ENCODE measurements at regions not wholly inside any gene's neighbourhood (a gene's known extent, or its start where the extent isn't known, plus 50 kb on each side); places are given as distances from the start of the nearest gene placed in this dataset.

DNA sequence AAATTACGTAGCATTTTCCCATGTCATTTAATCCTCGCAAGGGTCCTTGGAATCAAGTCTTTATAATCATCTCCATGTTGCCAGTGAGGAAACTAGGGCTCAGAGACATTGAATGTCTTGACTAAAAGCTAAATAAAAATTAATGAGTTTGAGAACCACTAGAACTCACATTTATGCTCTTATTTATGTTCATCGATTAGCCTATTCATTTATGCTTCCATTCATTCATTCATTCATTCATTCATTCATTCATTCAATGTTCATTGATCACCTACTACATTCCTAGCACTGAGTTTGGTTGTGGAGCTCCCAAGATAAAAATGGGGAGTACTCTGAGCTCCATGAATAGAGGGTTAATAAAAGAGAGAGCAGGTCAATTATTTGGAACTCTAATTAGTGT lies 59.7 kb downstream of the KCNA1 start:
- TF ChIP-seq, protein P1, sequence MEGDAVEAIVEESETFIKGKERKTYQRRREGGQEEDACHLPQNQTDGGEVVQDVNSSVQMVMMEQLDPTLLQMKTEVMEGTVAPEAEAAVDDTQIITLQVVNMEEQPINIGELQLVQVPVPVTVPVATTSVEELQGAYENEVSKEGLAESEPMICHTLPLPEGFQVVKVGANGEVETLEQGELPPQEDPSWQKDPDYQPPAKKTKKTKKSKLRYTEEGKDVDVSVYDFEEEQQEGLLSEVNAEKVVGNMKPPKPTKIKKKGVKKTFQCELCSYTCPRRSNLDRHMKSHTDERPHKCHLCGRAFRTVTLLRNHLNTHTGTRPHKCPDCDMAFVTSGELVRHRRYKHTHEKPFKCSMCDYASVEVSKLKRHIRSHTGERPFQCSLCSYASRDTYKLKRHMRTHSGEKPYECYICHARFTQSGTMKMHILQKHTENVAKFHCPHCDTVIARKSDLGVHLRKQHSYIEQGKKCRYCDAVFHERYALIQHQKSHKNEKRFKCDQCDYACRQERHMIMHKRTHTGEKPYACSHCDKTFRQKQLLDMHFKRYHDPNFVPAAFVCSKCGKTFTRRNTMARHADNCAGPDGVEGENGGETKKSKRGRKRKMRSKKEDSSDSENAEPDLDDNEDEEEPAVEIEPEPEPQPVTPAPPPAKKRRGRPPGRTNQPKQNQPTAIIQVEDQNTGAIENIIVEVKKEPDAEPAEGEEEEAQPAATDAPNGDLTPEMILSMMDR (conservative IDR thresholded peaks at IDR 0.05; ENCODE audit: low read length), result no peak
- no peak for DNase-seq (ENCODE audit: low read depth)
- H3K4me3 ChIP-seq (ENCODE audit: low read length), result no peak overlapping the region

DNA sequence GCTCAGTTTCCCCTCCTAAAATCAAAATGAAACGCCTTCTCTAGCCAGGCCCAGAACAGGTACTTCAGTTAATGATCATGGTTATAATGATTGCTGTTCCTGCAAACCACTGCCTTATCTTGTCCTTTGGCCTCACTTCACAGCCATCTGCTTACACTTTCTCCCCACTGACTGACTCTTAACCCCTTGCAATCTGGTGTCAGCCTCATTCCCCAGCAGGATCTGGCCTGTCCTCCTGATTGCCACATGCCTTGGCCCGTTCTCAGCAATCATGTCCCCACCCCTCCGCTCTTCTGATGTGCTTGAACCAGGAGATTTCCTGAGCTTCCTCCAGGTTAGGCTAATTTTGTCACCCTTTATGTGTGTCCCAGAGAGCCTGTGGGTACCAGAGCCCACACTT lies 64.5 kb downstream of the KCNA1 start:
- no peak overlapping the region for H3K4me3 ChIP-seq (ENCODE audit: low read length)
- TF ChIP-seq, protein P1 (conservative IDR thresholded peaks at IDR 0.05; ENCODE audit: low read length), result no peak
- no peak for DNase-seq (ENCODE audit: low read depth)

DNA sequence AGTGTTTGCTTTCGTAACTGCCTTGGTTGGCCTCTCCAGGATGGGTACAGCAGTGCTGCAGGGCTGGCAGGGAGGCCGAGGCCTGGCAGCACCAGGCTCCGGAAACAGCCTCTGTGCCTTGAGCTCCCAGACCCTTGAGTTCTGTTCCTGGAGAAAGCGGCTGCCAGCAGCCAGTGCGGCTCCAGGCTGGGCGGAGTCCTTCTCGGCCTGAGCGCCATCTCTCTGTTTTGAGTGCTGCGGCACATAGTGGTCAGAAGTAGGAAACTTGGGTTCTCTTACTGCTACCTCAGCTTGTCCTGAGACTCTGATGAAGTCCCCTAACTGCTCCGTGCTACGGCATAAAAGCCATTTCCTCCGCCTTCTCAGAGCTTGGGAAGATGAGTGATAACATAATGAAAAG lies 65.9 kb downstream of the KCNA1 start:
- no peak overlapping the region for H3K4me3 ChIP-seq (ENCODE audit: low read length)
- TF ChIP-seq, protein P1 (conservative IDR thresholded peaks at IDR 0.05; ENCODE audit: low read length), result no peak

DNA sequence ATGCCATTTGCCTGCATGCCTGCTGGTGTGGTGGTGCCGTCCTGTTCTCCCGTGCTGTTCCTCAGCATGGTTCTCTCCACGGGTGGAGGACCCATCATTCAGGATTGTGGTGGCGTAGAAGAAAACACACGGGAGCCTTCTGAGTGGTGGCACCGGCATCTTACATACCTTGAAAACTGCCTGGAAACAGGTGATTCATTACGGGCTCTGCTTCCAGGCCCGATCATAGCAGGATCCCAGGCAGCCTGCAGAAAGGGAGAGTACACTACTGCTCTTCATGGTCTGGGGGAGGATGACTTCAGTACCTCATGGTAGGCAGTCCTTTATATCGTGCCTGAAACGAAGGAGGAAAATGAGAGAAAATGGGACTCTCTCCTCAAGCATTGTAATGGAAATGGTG lies 66.6 kb upstream of the KCNA5 start:
- TF ChIP-seq, protein P1 (conservative IDR thresholded peaks at IDR 0.05; ENCODE audit: low read length), result no peak
- no peak for DNase-seq (ENCODE audit: low read depth)
- H3K4me3 ChIP-seq (ENCODE audit: low read length), result no peak overlapping the region

More for the DNA sequence above, 65.9 kb downstream of the KCNA1 start:
- DNase-seq (ENCODE audit: low read depth), result no peak

DNA sequence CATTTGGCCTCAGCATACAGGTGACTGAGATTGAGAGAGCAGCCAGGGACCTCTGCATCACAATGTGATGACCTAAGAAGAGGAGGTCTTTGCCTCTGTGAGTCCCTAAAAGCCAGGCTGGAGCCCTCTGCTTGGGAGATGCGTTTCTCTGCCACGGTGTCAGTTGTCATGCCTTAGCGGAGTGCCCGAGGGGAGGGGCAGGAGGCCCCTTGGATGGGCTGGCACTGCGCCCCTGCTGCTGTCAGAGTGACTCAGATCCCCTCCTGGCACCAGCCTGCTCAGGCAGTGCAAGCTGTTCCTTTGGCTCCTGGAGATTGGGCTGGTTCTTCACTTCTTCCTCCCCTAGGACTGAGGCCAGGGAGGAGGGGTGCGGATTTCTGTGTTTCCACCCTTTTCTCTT lies 64.9 kb upstream of the KCNA5 start:
- H3K4me3 ChIP-seq (ENCODE audit: low read length), result no peak overlapping the region
- DNase-seq (ENCODE audit: low read depth), result peak; percentile 6
- TF ChIP-seq, protein P1 (conservative IDR thresholded peaks at IDR 0.05; ENCODE audit: low read length), result no peak

DNA sequence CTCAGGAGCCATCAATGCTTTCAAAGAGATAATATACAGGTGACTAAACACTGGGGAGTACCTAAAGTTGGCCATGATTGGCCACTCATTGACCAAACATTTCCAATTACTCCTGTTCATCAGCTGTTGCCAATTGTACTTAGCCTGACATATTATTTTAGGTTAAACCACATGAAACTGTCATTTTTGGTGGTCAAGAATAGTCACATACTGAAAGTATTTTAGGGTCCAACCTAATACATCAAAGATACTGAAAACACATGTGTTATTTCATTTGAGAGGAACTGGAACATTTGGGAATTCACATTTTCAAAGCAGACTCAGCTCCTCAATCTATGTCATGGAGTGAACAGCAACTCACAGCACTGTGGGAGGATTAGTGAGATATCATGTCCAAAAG lies 63.9 kb upstream of the KCNA5 start:
- DNase-seq (ENCODE audit: low read depth), result no peak
- no peak overlapping the region for H3K4me3 ChIP-seq (ENCODE audit: low read length)
- TF ChIP-seq, protein P1 (conservative IDR thresholded peaks at IDR 0.05; ENCODE audit: low read length), result no peak

DNA sequence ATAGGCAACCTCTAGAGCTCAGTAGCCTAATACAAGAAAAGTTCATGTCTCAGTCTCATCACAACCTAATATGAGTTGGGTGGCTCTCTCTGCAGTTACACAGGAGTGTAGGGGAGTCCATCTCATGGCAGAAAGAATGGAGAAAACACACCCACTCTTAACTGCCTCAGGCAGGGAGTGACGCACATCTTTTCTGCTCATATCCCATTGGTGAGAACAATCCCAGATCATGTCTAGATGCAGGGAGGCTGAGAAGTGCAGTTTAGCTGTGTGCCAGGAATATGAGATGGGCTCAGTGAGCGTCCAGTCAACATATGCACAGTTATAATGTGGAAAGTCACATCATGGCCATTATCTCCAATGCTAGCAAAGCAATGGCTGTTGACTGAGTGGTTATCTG lies 59.3 kb upstream of the KCNA5 start:
- no peak for DNase-seq (ENCODE audit: low read depth)
- TF ChIP-seq, protein P1 (conservative IDR thresholded peaks at IDR 0.05; ENCODE audit: low read length), result no peak
- H3K4me3 ChIP-seq (ENCODE audit: low read length), result no peak overlapping the region

All from AG10803 (cell line).